RWPE1 (cell line): ENCODE measurements at regions not wholly inside any gene's neighbourhood (a gene's known extent, or its start where the extent isn't known, plus 50 kb on each side); places are given as distances from the start of the nearest gene placed in this dataset.
"Not testable (repeated sequence)": the region's sequence is repeated elsewhere in the genome, so short reads cannot be mapped to it uniquely, and the experiment has no call there.

Experiments used
- CTCF ChIA-PET: fragments of 350-600 bp; sonication (Branson Sonifier 250); formaldehyde crosslinking; extraction: SDS; loops from one replicate; lab custom pipeline; 2021; lab: Yijun Ruan, JAX
- POLR2A ChIA-PET: fragments of 400-600 bp; formaldehyde crosslinking; extraction: SDS; loops from one replicate; lab custom pipeline; 2020; ENCODE audit warnings: antibody characterized with exemption; ENCODE audit not compliant: low non-redundant PET; lab: Yijun Ruan, JAX
- DNase-seq: peaks from one replicate; pipeline ENCODE4 v3.0.0; 2012; ENCODE audit warnings: low spot score
- H3K27ac ChIP-seq: fragments of 450-650 bp; 2 replicates; pipeline ENCODE4 v1.5.1; 2017
- CTCF ChIP-seq: fragments of 450-650 bp; conservative IDR thresholded peaks from 2 replicates; pipeline ENCODE4 v1.5.1; 2017; ENCODE audit warnings: low read depth, mild to moderate bottlenecking

GRCh38 chr10:7042000-7042399 is 368.8 kb downstream of the SFMBT2 start:
- H3K27ac ChIP-seq, result no peak overlapping the region
- CTCF ChIA-PET, result no interaction called here

GRCh38 chr10:7040681-7041080 is 370.2 kb downstream of the SFMBT2 start:
- ChIA-PET POLR2A (no interaction called here), CTCF (no interaction called here)
- H3K27ac ChIP-seq, result no peak overlapping the region
- DNase-seq, result no peak
- no peak for TF ChIP-seq CTCF

More at GRCh38 chr10:7042000-7042399, 368.8 kb downstream of the SFMBT2 start:
- no peak for DNase-seq
- POLR2A ChIA-PET, result no interaction called here
- TF ChIP-seq CTCF, result no peak

- DNase-seq, result no peak
- CTCF ChIA-PET, result no interaction called here
Measured at GRCh38 chr10:7039859-7040258, 371.0 kb downstream of the SFMBT2 start.

GRCh38 chr10:7038416-7038815 is 372.4 kb downstream of the SFMBT2 start:
- TF ChIP-seq CTCF, result no peak
- DNase-seq, result no peak
- POLR2A ChIA-PET, result no interaction called here
- CTCF ChIA-PET, result no interaction called here
- H3K27ac ChIP-seq, result no peak overlapping the region

More at GRCh38 chr10:7039859-7040258, 371.0 kb downstream of the SFMBT2 start:
- no peak for TF ChIP-seq CTCF
- POLR2A ChIA-PET, result no interaction called here
- no peak overlapping the region for H3K27ac ChIP-seq

- DNase-seq, POLR2A ChIA-PET, CTCF ChIA-PET, H3K27ac ChIP-seq: not testable (repeated sequence)
Measured at GRCh38 chr10:7037434-7037833, 373.4 kb downstream of the SFMBT2 start.

GRCh38 chr10:7036951-7037350 is 373.9 kb downstream of the SFMBT2 start:
- CTCF ChIA-PET, result no interaction called here

More at GRCh38 chr10:7036951-7037350, 373.9 kb downstream of the SFMBT2 start:
- no peak for DNase-seq
- no peak for TF ChIP-seq CTCF
- no peak overlapping the region for H3K27ac ChIP-seq
- POLR2A ChIA-PET, result no interaction called here
